Cerebellar cortex (tissue), 1 donor: ENCODE measurements at regions not wholly inside any gene's neighbourhood (a gene's known extent, or its start where the extent isn't known, plus 50 kb on each side); places are given as distances from the start of the nearest gene placed in this dataset.
"Not testable (repeated sequence)": the region's sequence is repeated elsewhere in the genome, so short reads cannot be mapped to it uniquely, and the experiment has no call there.

ENCODE experiments used
- DNase-seq: peaks from one replicate; pipeline ENCODE4 v3.0.0-alpha.2; 2015; ENCODE audit warnings: low spot score

DNA sequence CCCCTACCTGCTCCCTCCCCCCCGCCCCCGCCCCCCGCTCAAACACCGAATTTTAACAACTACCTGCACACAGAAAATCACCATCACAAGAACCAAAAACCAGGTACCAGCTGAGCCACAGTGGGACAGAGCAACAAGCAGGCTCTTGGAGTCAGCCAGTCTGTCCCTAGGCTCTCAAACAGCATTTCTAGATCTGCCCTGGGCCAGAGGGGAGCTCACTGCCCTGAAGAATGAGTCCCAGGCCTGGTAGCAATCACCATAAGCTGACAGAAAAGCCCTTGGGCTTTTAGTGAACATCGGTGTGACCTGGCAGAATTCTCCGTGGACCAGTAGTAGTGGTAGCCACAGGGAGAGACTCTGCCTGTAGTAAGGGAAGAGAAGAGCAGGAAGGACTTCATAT is 58.3 kb downstream of the C11orf87 start:
- no peak for DNase-seq

DNA sequence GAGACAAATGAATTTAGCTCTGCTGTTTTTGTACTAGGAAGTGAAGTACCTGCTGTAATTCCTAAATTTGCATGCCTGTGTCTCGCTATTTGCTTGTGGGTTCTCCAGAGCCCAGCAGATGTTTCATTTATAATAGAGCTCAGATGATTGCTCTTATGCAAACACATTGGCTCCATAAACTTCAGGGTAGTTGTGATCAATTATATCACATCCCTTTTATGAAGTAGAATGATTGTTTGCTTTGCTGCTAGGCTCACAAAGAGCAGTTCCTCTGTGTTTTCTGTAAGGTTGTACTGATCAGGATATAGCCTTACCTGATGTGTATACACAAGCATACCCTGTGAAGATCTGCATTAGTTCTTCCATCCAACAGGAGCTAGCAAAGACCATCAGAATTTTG is 64.1 kb downstream of the C11orf87 start:
- no peak for DNase-seq

DNA sequence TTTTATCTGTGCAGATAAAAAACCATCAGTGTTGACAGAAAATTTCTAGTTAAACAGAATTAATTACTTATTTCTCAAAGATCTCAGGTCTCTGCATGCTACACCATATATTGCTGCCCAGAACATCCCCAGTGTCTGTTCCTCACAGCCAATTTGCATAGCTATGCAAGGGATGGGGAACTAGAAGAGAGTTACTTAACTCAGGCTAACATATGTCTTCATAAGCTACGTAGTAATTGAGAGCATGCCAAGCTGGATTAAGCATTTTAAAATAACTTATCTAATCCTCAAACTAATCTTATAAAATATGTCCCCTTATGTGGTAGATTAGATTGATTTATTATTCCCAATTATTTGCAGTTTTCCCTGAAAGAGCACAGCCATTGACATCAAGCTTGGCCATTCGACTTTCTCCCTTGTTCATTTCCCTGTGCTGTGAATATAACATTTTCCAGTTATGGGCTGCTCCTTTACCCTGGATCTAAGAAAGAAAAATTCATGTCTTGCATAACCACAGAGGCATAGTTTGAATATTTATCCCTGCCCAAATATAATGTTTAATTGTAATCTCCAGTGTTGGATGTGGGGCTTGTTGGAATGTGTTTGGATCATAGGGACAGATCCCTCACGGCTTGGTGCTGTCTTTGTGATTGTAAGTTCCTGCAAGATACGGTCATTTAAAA is 69.1 kb downstream of the C11orf87 start:
- DNase-seq, result no peak

DNA sequence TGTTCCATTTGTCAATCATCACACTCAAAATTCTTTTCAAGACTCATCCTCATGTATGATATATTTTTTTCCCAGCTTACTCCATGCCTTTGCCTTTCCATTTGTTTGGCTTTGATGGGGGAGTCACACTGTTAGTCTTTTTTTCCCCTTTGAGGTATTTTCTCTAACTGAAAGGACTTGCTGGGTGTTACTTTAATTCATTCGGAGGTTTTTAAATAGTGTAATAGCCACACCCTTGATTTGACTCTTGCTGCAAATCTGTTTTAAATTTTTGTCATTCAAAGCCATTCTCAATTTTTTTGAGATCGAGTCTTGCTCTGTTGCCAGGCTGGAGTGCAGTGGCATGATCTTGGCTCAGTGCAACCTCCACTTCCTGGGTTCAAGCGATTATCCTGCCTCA is 84.1 kb downstream of the C11orf87 start:
- no peak for DNase-seq

DNA sequence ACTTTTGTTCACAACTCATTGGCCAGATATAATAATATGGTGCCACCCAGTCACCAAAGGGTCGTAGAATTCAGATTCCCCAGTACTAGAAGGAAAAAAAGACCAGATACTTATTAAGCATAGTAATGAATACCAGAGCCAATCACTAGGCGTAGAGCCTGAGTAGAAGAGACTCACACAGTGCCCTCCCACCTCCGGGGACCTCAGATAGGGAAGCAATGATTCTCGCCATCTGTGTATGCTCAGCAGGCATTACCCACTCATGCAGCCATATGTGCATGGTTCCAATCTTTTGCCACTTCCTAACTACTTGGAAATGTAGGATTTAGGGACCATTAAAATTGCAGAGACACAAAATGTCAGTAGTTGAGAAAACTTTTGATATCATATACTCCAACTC is 85.3 kb downstream of the C11orf87 start:
- DNase-seq, result peak; percentile 8

DNA sequence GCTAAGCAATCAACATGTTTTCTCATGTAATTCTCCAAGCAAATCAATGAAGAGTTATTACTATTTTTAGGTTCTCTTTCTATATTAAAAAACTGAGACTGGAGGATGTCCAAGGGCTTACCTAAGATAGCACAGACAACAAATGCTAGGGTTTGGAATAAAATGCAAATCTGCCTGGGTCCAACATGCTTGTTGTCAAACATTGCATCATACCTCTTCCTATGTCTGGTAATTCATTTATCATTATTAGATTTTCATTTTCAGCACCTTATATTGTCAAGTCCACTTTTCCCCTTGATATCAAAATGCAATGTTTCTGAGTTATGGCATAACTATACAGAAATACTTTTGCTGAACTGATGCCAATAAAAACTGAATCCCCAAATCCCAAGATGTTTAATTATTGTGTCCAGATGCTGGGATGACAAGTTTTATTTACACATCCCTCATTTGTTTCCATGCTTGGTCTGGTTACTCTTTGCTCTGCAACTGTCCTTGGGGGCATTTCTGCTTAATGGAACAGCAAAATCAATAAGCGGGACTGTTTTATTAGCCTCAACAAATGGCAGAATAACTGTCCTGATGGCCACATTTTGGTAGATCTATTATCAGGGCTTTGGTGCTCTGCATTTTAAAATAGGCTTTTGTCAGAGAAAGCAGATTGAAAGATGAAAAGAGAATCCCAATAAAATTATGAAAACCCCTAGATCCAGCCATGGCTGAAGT is 86.0 kb downstream of the C11orf87 start:
- DNase-seq, result peak; percentile 2

DNA sequence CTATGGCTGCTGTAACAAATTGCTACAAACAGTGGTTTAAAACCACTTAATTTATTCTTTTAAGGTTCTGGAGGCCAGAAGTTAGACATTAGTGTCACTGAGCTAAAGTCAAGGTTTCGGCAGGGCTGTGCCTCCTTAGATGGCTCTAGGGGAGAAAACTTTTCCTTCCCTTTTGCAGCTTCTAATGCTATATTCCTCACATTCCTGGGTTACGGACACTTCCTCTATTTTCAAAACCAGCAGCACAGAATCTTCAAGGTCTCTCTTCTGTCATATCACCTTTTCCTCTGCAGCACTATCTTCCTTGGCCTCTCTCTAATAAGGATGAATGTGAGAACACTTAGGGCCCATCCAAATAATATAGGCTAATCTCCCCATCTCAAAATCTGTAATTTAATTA is 87.0 kb downstream of the C11orf87 start:
- DNase-seq, result no peak

DNA sequence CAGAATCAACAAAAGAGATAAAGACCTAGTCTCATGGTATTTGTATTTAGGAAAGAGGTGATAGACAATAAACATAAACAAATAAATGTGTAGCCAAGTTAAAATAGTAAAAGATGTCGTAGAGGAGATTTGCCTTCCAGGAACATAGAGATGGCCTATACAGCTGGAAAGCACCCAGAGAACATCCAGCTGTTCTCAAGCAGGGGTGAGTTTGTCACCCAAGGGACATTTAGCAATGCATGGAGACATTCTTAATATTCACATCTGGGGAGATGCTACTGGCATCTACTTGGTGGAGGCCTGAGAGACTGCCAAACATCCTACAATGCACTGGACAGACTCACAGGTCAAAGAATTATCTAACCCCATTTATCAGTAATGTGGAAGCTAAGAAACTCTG is 88.3 kb downstream of the C11orf87 start:
- DNase-seq, result no peak

DNA sequence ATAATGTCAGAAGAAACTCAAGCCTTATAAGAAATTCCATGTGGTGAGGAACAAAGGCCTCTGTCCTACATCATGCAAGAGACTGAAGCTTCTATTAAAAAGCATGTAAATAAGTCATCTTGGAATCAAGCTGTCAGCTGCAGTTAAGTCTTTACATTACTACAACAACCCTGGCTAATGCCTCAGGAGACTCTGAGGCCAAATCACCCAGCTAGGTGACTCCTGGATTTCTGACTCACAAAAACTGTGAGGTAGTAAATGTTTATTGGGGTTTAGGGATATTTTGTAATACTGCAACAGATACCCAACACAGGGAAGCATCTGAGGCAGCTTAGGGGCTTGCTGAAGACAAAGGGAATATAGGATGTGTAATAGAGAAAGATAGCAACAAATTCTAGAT is 89.6 kb downstream of the C11orf87 start:
- no peak for DNase-seq

DNA sequence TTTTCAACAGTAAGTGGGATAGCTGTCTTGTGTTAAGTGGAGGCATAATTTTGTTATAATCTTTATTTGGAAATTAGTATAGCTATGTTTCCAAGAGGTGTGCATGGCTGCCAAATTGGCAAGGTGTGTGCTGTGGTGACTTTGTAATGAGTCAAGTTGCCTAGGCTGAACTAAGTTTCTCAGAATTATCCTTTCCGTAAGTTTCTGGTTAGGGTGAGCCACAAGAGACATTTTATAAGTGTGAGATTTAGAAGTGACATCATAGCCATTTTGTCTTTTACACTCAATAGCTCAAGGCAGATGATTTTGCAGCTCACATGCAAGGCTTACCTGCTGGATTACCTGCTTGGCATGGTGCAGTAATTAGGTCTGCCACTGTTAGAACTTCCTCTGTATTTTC is 90.3 kb downstream of the C11orf87 start:
- no peak for DNase-seq

DNA sequence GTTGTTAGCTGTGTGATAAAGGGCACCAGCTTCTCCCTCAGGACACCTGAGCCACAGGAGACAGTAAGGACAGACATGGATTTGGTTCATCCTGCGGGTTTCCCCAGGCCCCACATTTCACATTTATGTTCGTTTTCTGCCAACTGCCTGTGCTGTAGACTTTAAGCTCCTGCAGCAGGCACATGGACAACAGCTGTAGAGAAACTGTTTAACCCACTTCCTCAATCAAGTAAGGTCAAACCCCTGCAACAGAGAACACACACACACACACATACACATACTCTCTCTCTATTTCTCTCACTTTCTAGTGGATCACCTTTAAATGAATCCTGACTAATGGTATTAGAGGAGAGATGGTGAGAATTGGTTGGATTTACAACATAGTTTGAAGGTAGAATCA is 90.7 kb downstream of the C11orf87 start:
- DNase-seq, result no peak

DNA sequence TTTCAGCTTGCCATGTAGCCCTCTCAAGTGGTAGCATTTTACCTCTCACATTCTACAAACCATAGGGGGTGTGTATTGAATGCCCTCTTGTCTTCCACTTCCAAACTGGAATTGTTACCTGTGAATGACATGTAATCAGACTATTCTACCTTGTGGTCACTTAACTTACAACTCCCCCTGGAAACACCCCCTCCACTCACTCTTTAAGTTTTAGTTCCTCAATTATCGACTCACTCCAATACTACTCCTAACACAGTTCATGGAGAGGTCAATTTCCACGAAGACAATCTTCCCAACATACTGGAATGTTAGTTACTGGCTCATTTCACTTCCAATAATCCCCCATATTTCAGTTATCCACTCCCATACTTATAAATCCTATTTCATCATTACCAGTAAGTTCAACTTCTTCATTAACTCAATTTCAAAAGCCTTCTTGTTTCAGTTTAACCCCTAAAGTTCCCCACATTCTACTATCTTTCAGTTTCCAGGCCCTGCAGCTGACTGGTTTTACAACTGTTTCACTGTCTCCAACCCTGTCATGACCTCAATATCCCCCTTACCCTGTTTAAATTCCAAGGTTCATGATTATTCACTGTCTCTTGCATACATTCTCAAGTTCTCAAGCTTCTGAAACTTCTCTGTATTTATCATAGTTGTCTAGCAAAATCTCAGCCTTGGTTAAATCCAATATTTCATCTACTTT is 92.5 kb downstream of the C11orf87 start:
- DNase-seq, result no peak

DNA sequence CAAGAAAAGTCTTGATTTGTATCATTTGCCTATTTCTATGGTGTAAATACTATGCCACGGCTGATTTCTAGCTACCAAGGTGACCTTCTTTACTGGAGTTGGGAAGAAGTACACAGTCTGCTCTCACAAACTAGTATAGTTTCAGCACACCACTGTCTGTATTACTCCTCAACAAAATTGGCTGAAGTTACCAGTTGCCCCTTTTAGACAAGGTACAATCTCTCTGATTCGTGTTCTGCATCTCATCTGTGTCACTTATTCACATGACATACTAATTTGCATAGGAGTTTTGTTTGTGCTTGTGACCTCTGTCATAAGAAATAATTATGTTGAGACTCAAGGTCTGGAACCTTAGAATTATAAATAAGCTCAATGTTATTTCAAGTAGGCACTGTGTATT is 97.3 kb downstream of the C11orf87 start:
- DNase-seq, result no peak

DNA sequence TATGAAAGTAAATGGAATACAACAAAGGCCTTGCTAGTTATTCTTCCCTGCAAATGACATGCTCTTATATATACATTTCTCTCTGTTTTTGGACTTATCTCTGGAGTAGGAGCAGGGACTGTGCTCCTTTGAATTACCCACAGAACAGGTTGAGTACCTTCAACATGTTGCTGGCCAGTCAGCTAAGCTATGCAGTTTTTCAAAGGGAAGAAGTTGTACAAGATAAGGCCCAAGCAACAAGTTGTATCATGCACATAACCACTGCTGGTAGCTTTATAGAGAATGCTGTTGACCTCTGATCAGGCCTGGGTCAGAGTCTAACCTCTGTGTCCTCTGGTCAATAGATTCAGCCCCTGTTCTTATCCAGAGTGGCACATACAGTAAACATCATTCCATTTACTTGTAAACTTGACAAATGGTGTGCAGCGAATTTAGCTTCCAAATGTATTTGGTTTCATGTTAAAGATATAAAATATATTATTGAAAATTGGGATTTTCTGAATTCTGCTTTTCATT is 99.6 kb downstream of the C11orf87 start:
- no peak for DNase-seq

DNA sequence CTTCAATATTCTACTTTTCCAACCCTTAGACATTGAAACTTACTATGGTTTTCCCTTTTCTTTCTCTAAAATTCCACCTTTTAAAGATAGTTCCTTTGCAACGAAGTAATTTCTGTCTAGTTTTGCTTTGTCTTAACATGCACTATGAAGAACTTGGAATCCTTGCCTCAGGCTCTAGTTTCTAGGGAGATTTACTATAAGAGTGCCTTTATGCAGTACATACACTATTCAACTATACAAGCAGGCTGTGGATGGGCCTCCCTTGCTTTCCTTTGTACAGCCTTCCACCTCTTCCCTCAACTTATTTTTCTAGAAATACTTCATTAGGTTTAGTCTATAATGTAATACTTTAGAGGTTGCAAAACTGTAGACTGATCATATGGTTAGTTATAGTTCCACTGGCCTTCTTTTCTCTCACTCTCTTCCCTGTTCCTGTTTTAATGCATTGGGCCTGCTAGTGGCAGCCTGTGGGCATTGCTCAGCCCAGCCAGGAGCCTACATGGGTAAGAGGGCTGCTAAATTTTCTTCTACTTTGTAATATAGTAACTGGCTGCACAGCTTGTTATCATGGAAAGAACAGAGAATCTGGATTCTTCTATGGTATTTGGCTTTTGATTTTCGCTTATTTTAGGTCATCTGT is 100.2 kb downstream of the C11orf87 start:
- no peak for DNase-seq

DNA sequence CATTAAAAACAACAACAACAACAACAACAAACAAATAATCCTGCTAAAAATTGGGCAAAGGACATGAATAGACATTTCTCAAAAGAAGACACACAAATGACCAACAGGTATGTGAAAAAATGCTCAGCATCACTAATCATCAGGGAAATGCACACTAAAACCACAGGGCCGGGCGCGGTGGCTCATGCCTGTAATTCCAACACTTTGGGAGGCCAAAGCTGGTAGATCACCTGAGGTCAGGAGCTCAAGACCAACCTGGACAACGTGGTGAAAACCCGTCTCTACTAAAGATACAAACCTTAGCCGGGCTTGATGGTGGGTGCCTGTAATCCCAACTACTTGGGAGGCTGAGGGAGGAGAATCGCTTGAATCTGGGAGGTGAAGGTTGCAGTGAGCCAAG is 103.6 kb downstream of the C11orf87 start:
- not testable (repeated sequence) for DNase-seq

DNA sequence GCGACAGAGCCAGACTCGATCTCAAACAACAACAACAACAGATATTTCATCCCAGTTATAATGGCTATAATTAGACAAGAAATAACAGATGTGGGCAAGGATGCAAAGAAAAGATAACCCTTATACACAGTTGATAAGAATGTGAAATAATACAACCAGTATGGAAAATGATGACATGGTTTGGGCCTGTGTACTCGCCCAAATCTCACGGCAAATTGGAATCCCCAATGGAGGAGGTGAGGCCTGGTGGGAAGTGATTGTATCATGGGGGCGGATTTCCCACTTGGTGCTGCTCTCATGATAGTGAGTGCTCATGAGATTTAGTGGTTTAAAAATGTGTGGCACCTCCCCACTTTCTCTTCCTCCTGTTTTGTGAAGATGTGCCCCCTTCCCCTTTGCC is 104.1 kb downstream of the C11orf87 start:
- no peak for DNase-seq

DNA sequence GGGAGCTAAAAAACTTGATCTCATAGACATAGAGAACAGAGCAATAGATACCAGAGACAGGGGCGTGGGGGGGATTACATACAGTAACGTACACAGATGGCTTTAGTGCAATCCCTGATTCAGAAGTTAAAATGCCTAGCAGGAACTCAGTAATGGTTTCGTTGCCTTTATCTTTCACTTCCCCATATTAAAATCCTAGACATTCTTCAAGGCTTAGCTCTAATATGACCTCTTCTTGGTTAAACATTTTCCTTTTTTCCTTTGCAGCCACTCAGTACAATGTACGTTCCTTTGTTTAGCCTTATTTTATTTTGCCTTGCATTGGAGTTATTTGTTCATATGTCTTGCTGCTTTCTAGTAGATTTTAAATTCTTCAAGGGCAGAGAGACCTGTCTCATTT is 104.9 kb downstream of the C11orf87 start:
- DNase-seq, result no peak

DNA sequence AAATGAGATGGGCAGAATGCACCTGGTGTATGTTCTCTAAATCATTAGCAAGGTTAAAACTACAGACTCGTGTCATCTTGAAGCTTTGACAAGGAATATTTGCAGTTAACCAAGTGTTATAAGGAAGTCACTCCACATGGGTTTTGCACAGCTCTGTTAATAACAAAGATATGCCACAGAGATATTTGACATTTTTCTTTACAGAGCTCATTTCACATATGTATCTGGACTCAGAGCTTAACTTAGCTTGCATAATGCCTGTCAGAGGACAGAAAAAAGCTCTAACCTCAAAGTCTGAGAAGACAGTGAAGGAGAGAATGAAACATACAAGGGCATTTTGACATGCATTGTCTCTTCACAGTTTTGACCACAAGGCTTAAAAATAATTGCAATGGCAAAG is 105.5 kb downstream of the C11orf87 start:
- no peak for DNase-seq

DNA sequence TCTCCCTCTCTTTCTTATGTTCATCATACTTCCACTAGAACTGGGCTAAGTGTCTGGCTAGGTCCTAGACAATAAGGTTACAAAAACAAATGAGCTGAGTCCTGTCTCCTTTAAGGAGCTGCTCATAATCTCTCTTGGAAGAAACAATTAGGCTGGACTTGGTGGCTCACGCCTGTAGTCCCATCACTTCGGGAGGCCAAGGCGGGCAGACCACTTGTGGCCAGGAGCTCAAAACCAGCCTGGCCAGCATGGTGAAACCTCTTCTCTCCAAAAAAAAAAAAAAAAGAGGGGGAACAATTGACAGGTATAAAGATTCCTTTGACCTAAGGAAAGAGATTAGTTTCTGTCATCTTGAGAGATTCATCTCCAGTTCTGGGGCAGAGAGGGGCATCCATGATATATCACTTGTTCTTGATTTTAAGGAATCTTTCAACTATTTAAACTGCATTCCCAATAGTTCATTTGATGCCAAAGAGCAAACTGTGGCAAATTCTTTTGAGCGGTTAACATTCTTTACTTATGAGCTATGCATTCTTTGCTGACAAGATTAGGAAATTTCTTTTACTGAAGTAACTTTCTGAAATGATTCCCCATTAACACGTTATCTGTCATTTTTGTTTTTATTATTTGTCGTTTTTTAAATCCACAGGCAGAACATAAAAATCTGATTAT is 125.5 kb downstream of the C11orf87 start:
- no peak for DNase-seq

DNA sequence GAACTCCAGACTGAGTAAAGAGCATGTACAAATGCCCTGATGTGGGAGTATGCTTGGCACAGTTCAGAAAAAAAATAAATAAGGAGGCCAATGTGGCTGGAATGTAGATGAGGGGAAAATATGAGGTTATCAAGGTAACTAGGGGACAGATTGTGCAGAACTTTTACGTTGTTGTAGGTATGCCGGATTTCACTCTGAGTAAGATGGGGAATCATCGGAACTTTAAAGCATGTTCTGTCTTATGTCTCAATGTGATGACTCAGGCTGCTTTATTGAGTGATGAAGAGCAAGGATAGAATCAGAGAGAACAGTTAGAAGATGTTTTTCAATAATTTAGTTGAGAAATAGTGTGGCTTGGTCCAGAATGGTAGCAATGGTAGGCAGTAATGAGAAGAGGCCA is 130.4 kb downstream of the C11orf87 start:
- no peak for DNase-seq

DNA sequence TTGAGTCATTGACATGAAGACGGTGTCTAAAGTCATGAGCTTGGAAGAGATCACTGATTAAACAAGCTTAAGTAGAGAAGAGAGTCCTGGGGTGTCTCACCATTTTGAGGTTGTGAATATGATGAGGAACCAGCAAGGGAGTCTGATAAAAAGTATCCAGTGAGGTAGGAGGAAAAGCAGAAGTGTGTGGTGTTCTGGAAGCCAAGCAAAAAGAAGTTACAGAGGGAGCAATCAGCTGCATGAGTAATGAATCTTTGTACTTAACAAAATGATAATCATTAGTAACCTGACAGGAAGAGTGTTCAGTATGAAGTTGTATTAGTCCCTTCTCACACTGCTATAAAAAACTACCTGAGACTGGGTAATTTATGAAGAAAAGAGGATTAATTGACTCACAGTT is 131.3 kb downstream of the C11orf87 start:
- no peak for DNase-seq
